ENCODE measurements at regions not wholly inside any gene's neighbourhood (a gene's known extent, or its start where the extent isn't known, plus 50 kb on each side); places are given as distances from the start of the nearest gene placed in this dataset.
A peak's percentile ranks its signal among the peaks of the same experiment; 100 is the strongest.
"Not testable (repeated sequence)": the region's sequence is repeated elsewhere in the genome, so short reads cannot be mapped to it uniquely, and the experiment has no call there.

GRCh38 chr2:211149731-211150130 lies 593.3 kb downstream of the CPS1 start:
- no peak for DNase-seq

DNA sequence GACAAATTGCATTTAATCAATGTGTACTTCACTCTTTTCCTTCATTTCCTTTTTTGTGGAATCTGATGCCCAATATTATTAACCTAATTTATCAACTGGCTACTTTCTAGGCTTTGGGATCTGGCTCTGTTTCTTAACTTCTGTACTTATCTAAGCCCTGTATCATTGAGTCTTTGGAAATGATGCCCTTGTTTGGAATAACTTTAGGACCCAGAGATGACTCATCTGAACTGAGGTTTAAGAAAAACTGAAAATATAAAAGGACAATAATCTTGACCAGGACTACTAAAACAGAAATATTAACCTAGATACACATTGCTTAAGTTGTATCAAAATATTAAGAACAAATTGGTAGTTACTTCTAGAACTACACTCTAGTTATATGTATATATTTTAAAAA lies 600.8 kb downstream of the CPS1 start:
- no peak for DNase-seq

DNA sequence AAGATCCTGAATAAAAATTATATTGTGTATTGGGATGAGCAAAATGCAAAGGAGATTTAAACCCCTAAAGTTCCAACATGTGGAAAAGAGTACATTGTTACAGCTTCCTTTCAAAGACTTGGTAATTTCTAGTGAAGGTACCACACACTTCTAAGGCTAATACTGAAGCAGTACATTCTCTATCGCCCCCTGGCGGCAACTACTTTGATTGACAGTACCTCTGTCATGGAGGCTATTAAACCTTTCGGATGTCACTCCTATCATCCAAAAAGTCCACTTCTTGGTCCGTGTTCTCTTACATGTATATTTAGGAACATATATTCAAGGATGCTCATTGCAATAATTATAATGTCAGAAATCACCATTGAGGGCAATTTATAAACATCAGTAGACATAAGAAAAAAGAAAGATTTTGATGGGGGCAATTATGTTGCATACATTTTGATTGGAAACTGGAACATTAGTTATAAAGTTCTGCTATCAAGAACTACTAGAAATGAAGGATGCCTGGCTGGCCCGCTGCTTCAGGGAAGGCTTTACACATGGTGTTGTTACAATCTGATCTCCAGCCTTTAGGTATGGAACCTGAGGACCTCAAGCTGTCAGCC lies 601.6 kb downstream of the CPS1 start:
- peak; percentile 94 for DNase-seq

- no peak for DNase-seq
Measured at GRCh38 chr2:211159972-211160371, 603.6 kb downstream of the CPS1 start.

DNA sequence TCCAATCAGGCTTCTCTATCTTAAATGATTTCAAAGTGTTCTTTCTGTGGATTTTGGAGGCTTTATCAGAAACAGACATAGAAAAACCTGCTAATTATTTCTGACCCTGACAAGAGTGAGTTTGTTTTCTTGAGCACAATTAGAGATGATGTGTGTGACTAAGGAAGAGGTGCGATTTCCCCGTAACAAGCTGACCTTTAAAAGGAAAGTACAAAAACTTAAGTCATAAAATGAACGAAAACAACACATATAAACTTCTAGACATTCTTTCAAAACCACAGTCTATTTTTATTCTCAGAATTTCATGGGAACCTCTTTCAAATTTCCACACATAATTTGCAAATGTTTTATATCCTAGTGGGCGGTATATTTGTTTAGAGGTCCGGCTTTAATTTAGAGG lies 604.8 kb downstream of the CPS1 start:
- no peak for DNase-seq

DNA sequence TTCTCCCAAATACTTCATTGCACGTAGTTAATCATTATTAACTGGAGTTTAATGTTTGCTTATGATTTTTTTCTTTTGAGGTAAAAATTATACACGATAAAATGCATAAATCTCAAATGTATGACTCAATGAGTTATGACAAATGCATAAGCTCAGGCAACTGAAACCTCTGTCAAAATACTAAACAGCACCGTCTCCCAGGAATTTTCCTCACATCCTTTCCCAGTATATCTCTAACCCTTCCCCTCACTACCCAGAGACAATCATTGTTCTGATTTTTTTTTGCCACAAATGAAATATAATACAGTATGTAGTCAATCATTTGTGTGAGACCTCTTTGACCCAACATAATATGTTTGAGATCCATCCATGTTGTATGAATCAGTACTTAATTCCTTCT lies 606.5 kb downstream of the CPS1 start:
- no peak for DNase-seq

- DNase-seq = no peak
Measured at GRCh38 chr2:211170843-211171242, 614.4 kb downstream of the CPS1 start.

DNA sequence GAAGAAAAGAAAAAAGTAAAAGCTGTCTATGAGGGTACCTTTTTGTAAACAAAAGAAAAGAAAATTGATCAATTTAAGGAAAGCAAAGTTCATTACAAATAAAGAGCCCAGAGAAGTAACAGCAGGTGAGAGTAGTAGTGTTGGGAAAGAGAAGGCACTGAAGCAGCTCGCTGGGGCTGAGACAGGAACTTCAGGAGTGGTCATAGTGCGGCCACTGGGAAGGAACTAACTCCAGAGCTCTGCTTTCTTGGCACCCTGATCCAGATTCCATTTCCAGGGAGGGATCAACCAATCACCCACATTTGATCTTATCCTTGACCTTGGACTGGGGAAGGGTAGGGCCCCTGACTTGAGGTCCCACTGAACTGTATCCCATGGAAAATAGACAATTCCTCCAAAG lies 617.6 kb downstream of the CPS1 start:
- DNase-seq = no peak

GRCh38 chr2:211174631-211175030 lies 618.2 kb downstream of the CPS1 start:
- DNase-seq = no peak

- no peak for DNase-seq
Measured at GRCh38 chr2:211175956-211176355, 619.6 kb downstream of the CPS1 start.

GRCh38 chr2:211176514-211177141 lies 620.2 kb downstream of the CPS1 start:
- DNase-seq = no peak

GRCh38 chr2:211181626-211182025 lies 625.2 kb downstream of the CPS1 start:
- DNase-seq = no peak

GRCh38 chr2:211187602-211188001 lies 631.2 kb downstream of the CPS1 start:
- no peak for DNase-seq

DNA sequence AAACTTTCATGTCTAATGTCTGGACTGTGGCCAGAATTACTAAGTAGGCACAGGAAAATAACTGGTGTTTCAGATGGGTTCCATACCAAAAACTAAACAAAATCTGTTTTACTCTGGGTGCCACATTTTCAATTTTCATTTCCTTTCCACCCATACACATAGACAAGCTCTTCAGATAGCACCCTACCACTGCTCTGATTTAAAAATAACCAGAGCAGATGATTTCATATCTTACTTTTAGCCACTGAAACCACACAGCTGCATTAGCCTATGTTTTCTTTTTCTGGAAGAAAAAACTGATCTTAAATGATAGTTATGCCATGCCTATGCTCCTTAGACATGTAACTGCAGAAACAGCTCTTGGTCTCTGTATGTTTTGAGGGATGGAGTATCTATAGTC lies 647.6 kb downstream of the CPS1 start:
- no peak for DNase-seq

DNA sequence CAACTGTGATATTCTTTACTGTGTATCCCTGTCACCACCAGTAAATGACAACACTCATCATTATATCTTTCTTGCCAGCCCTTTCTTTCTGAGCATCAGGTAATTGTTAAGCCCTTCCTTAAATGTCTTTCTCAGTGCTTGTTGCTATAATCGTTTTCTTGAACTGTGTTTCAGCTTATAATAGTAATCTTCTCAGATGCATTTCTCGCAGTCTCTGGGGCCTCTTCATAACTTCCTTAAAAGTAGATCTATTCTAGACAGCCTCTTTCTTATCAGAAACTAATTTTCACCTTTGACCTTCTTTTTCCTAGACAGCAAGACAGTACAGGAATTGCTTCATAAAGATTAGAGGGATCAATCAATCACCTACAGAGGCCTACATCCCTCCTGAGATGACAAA lies 648.1 kb downstream of the CPS1 start:
- no peak for DNase-seq

- DNase-seq = no peak
Measured at GRCh38 chr2:211204902-211205301, 648.5 kb downstream of the CPS1 start.

DNA sequence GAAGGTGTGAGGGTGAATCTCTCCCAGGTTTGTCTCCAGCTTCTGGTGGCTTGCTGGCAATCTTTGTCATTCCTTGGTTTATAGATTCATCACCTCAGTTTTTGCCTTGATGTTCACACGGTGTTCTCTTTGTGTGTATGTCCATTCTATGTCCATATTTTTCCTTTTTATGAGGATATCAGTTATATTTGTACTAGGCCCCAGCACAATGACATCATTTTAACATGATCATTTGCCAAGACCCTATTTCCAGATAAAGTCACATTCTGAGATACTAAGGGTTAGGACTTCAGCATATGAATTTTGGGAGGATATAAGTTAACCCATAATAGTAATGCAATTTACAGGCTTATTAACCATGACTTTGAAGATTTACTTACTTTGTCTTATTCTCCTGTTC lies 649.0 kb downstream of the CPS1 start:
- DNase-seq = no peak

DNA sequence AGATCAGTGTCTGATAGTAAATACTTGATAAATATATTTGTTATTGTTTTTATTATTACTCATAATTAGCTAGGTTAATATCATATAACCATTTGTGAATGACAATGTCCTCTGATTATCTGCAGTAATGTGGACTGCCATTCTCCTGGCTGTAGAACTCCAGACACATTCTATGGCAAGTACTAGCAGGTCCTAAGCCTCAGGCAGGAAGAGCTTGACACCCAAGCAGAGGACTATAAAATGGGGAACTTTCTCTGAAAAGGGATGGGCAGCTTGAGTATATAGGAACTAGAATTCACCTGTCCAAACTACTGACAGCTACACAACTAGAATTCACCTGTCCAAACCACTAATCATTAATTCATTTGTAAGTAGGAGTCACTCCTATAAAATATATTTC lies 649.4 kb downstream of the CPS1 start:
- no peak for DNase-seq

GRCh38 chr2:211216221-211216620 lies 659.8 kb downstream of the CPS1 start:
- peak; percentile 8 for DNase-seq

DNA sequence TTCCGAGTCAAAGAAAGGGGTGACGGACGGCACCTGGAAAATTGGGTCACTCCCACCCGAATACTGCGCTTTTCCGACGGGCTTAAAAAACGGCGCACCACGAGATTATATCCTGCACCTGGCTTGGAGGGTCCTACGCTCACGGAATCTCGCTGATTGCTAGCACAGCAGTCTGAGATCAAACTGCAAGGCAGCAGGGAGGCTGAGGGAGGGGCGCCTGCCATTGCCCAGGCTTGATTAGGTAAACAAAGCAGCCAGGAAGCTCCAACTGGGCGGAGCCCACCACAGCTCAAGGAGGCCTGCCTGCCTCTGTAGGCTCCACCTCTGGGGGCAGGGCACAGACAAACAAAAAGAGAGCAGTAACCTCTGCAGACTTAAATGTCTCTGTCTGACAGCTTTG lies 663.1 kb downstream of the CPS1 start:
- DNase-seq = not testable (repeated sequence)

DNA sequence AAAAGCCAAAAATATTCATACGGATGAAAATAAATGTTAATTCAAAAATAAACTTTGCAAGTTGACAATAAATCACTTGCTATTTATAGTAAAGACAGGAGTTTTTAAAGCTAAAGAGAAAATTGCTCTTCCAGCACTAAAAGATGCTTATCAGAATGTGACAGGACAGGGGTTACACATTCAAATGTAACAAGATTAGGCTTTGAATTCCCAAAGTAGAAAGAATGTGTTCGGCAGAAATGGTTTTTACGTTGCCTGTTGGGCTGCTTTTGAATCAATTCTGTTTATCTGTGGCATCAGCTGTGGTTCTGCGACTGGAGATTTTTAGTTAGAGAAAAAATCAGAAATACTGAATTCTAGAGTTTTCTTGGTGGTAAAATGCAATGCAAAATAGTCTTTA lies 669.4 kb downstream of the CPS1 start:
- DNase-seq = no peak

DNA sequence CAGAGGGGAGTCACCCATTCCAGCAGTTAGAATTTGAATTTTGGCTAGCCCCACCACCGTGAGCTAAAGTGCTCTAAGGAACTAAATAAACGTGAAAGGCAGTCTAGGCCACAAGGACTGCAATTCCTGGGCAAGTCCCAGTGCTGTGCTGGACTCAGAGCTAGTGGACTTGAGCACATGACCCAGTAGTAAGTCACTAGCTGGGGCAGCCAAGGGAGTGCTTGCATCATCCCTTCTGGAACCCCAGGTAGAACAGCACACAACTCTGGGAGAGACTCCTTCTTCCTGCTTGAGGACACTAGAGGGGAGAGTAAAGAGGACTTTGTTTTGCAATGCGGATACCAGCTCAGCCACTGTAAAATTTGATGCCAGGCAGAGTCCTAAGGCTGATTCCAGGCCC lies 672.2 kb downstream of the CPS1 start:
- DNase-seq = no peak

GRCh38 chr2:211237586-211238275 lies 681.3 kb downstream of the CPS1 start:
- no peak for DNase-seq

DNA sequence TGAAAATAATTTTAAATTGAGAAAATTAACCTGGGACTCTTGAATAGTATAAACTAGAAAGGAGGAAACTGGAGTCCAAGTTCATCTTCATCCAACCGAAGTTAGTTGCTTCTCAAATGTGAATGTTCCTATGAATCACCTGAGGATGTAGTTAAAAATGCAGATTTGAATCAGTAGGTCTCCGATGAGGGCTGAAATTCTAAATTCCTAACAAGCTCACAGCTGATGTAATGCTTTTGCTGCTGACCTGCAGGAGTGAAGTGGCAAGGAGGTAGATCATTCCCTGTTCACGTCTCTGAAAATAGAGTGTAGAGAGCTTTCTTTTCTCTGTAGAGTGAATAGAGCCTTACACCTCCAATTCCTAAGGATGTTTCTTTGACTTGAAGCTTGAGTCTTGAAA lies 685.5 kb downstream of the CPS1 start:
- DNase-seq = no peak

GRCh38 chr2:211247751-211248150 lies 691.4 kb downstream of the CPS1 start:
- no peak for DNase-seq
